A172 (cell line): ENCODE measurements at regions not wholly inside any gene's neighbourhood (a gene's known extent, or its start where the extent isn't known, plus 50 kb on each side); places are given as distances from the start of the nearest gene placed in this dataset.
"Not testable (repeated sequence)": the region's sequence is repeated elsewhere in the genome, so short reads cannot be mapped to it uniquely, and the experiment has no call there.

ENCODE experiments used
- DNase-seq: peaks from one replicate; pipeline ENCODE4 v3.0.0-alpha.2; 2015; ENCODE audit warnings: low spot score

GRCh38 chr11:80284946-80285785, 844.3 kb upstream of the TENM4 start:
- DNase-seq: peak; percentile 49

GRCh38 chr11:80282643-80283042, 841.8 kb upstream of the TENM4 start:
- DNase-seq: no peak

GRCh38 chr11:80281194-80281593, 840.4 kb upstream of the TENM4 start:
- no peak for DNase-seq

- no peak for DNase-seq
Measured at GRCh38 chr11:80280737-80281136, 839.9 kb upstream of the TENM4 start.

- DNase-seq: no peak
Measured at GRCh38 chr11:80261776-80262175, 820.9 kb upstream of the TENM4 start.

- DNase-seq: not testable (repeated sequence)
Measured at GRCh38 chr11:80257319-80258015, 816.6 kb upstream of the TENM4 start.

- DNase-seq: no peak
Measured at GRCh38 chr11:80255021-80255420, 814.2 kb upstream of the TENM4 start.

GRCh38 chr11:80241766-80242165, 800.9 kb upstream of the TENM4 start:
- peak; percentile 34 for DNase-seq

GRCh38 chr11:80240245-80240644, 799.4 kb upstream of the TENM4 start:
- peak; percentile 20 for DNase-seq

- DNase-seq: no peak
Measured at GRCh38 chr11:80239217-80239616, 798.4 kb upstream of the TENM4 start.

GRCh38 chr11:80227915-80228314, 787.1 kb upstream of the TENM4 start:
- DNase-seq: no peak

GRCh38 chr11:80214413-80214812, 773.6 kb upstream of the TENM4 start:
- DNase-seq: no peak

- DNase-seq: no peak
Measured at GRCh38 chr11:80211673-80212072, 770.8 kb upstream of the TENM4 start.

- no peak for DNase-seq
Measured at GRCh38 chr11:80204021-80204420, 763.2 kb upstream of the TENM4 start.

- no peak for DNase-seq
Measured at GRCh38 chr11:80196932-80197554, 756.2 kb upstream of the TENM4 start.

- no peak for DNase-seq
Measured at GRCh38 chr11:80196041-80196440, 755.2 kb upstream of the TENM4 start.

- DNase-seq: no peak
Measured at GRCh38 chr11:80194625-80195024, 753.8 kb upstream of the TENM4 start.

GRCh38 chr11:80194016-80194415, 753.2 kb upstream of the TENM4 start:
- no peak for DNase-seq

- no peak for DNase-seq
Measured at GRCh38 chr11:80188076-80188627, 747.3 kb upstream of the TENM4 start.

GRCh38 chr11:80186692-80187091, 745.9 kb upstream of the TENM4 start:
- DNase-seq: no peak

GRCh38 chr11:80182901-80183300, 742.1 kb upstream of the TENM4 start:
- DNase-seq: no peak

- no peak for DNase-seq
Measured at GRCh38 chr11:80173371-80174136, 732.7 kb upstream of the TENM4 start.
